Keratinocyte (primary cell): ENCODE measurements at regions not wholly inside any gene's neighbourhood (a gene's known extent, or its start where the extent isn't known, plus 50 kb on each side); places are given as distances from the start of the nearest gene placed in this dataset.

ENCODE experiments used
- DNase-seq: peaks from one replicate; pipeline ENCODE4 v3.0.0-alpha.2; 2011; ENCODE audit warnings: low read depth, missing footprints, low spot score
- FAIRE-seq: peaks from 2 replicates; lab custom pipeline; 2011; peaks lifted over from hg19 to GRCh38; lab: Jason Lieb, UNC
- H2AFZ ChIP-seq: 2 replicates; pipeline ENCODE4 v1.6.0; 2012; ENCODE audit warnings: low read length, control low read depth, inconsistent platforms; ENCODE audit not compliant: control insufficient read depth
- H3K27ac ChIP-seq: 2 replicates; pipeline ENCODE4 v1.5.1; 2011; ENCODE audit warnings: low read length; ENCODE audit not compliant: control insufficient read depth, insufficient read depth
- H3K27me3 ChIP-seq: 3 replicates; pipeline ENCODE4 v1.6.0; 2011; ENCODE audit warnings: low read length; ENCODE audit not compliant: control insufficient read depth, insufficient read depth; ENCODE audit errors: extremely low read depth
- H3K36me3 ChIP-seq, 2 experiments: 2 replicates in 1 of 2; 3 replicates in 1 of 2; pipeline ENCODE4 v1.5.1; 2011; ENCODE audit warnings: low read length in 2 of 2, mild to moderate bottlenecking in 1 of 2; ENCODE audit not compliant: control insufficient read depth in 2 of 2, insufficient read depth in 2 of 2; ENCODE audit errors: extremely low read depth in 1 of 2
- H3K4me1 ChIP-seq: 3 replicates; pipeline ENCODE4 v1.5.1; 2011; ENCODE audit warnings: low read length; ENCODE audit not compliant: control insufficient read depth, insufficient read depth; ENCODE audit errors: extremely low read depth
- H3K4me2 ChIP-seq: 3 replicates; pipeline ENCODE4 v1.6.0; 2011; ENCODE audit warnings: low read depth, low read length; ENCODE audit not compliant: control insufficient read depth, insufficient read depth; ENCODE audit errors: extremely low read depth
- H3K4me3 ChIP-seq, 3 experiments: fragments of 200-600 bp in 1 of 3; sonication (generic) in 1 of 3; 2 replicates in 2 of 3; 3 replicates in 1 of 3; pipeline ENCODE4 v1.5.1; 2011 to 2016; ENCODE audit warnings: low read length in 3 of 3, mild to moderate bottlenecking in 3 of 3, control low read depth in 2 of 3, inconsistent platforms in 1 of 3, low read depth in 1 of 3, mixed read lengths in 1 of 3, mixed run types in 1 of 3, moderate library complexity in 1 of 3; ENCODE audit not compliant: control insufficient read depth in 2 of 3, insufficient read depth in 2 of 3; ENCODE audit errors: extremely low read depth in 1 of 3
- H3K79me2 ChIP-seq: 2 replicates; pipeline ENCODE4 v1.6.0; 2012; ENCODE audit warnings: low read length; ENCODE audit not compliant: control insufficient read depth, insufficient read depth
- H3K9ac ChIP-seq: 3 replicates; pipeline ENCODE4 v1.6.0; 2011; ENCODE audit warnings: low read length; ENCODE audit not compliant: control insufficient read depth, insufficient read depth; ENCODE audit errors: extremely low read depth
- H3K9me1 ChIP-seq: 3 replicates; pipeline ENCODE4 v1.6.0; 2011; ENCODE audit warnings: low read length; ENCODE audit not compliant: control insufficient read depth, insufficient read depth; ENCODE audit errors: extremely low read depth
- H3K9me3 ChIP-seq: 2 replicates; pipeline ENCODE4 v1.5.1; 2012; ENCODE audit warnings: low read depth, low read length; ENCODE audit not compliant: control insufficient read depth
- H4K20me1 ChIP-seq: 3 replicates; pipeline ENCODE4 v1.6.0; 2011; ENCODE audit warnings: low read length; ENCODE audit not compliant: control insufficient read depth, insufficient read depth; ENCODE audit errors: extremely low read depth
- EZH2 ChIP-seq: IDR thresholded peaks from one replicate; pipeline ENCODE4 v1.6.1; 2012; ENCODE audit warnings: inconsistent platforms, mild to moderate bottlenecking, low read length, moderate library complexity
- dilution Hi-C: fragments of 300-500 bp; cut with MboI; formaldehyde crosslinking; loops from one replicate; pipeline ENCODE4 v1.7.0; 2020; ENCODE audit warnings: low sequenced_read_pairs; ENCODE audit not compliant: extremely low pct_ligation_motif_present
- TF ChIP-seq, protein P1 (sequence below), 3 experiments: IDR thresholded peaks in 1 of 3; conservative IDR thresholded peaks in 1 of 3; optimal IDR thresholded peaks in 1 of 3; 2 replicates in 2 of 3; 3 replicates in 1 of 3; pipeline versions ENCODE3 to v1.5.1; 2011; ENCODE audit warnings: low read length in 3 of 3, mild to moderate bottlenecking in 3 of 3, moderate library complexity in 2 of 3, control low read depth in 1 of 3, inconsistent platforms in 1 of 3; ENCODE audit not compliant: insufficient read depth in 2 of 3; ENCODE audit errors: extremely low read depth in 1 of 3

DNA sequence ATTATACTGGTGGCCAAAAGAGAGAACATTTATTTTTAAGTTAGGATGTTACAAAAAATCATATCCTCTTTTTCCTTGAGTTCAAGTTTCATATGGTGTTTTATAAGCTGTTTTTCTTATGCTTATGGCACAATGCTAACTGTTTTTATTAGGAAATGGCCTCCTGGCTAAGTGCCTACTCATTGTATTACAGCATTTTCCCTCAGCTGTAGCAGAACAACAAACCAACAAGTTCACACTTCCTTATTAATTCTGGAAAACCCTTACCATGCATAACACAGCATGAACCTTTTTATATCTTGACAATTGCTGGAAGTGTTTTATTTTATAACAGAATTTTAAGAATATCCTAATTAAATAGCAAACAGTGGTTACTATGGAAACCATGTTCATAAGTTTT lies 165.8 kb downstream of the GASK1B start:
- H3K27ac ChIP-seq: no peak overlapping the region
- dilution Hi-C loops: loop anchor here (25.0 kb wide), 1 partner anchor 180 kb away; no protein-coding TSS in a partner anchor
- no peak overlapping the region for H3K4me2 ChIP-seq
- H3K9ac ChIP-seq: no peak overlapping the region
- TF ChIP-seq, protein P1, sequence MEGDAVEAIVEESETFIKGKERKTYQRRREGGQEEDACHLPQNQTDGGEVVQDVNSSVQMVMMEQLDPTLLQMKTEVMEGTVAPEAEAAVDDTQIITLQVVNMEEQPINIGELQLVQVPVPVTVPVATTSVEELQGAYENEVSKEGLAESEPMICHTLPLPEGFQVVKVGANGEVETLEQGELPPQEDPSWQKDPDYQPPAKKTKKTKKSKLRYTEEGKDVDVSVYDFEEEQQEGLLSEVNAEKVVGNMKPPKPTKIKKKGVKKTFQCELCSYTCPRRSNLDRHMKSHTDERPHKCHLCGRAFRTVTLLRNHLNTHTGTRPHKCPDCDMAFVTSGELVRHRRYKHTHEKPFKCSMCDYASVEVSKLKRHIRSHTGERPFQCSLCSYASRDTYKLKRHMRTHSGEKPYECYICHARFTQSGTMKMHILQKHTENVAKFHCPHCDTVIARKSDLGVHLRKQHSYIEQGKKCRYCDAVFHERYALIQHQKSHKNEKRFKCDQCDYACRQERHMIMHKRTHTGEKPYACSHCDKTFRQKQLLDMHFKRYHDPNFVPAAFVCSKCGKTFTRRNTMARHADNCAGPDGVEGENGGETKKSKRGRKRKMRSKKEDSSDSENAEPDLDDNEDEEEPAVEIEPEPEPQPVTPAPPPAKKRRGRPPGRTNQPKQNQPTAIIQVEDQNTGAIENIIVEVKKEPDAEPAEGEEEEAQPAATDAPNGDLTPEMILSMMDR (optimal IDR thresholded peaks at IDR 0.05 in 1 of 3, IDR thresholded peaks at IDR 0.05 in 1 of 3, conservative IDR thresholded peaks at IDR 0.05 in 1 of 3; ENCODE audit: extremely low read depth in 1 of 3, insufficient read depth in 2 of 3, low read length in 3 of 3): no peak
- no peak for TF ChIP-seq EZH2
- no peak for DNase-seq
- H3K9me1 ChIP-seq: no peaks in the 10 kb centered on the region
- no peaks in the 10 kb centered on the region for H3K36me3 ChIP-seq
- FAIRE-seq: no peak
- no peaks in the 10 kb centered on the region for H3K79me2 ChIP-seq
- H2AFZ ChIP-seq: no peak overlapping the region
- no peaks in the 10 kb centered on the region for H3K27me3 ChIP-seq
- H3K9me3 ChIP-seq: no peaks in the 10 kb centered on the region
- peaks cover 4% of the 10 kb centered on the region for H3K4me1 ChIP-seq
- H3K4me3 ChIP-seq: no peak overlapping the region
- no peaks in the 10 kb centered on the region for H4K20me1 ChIP-seq

DNA sequence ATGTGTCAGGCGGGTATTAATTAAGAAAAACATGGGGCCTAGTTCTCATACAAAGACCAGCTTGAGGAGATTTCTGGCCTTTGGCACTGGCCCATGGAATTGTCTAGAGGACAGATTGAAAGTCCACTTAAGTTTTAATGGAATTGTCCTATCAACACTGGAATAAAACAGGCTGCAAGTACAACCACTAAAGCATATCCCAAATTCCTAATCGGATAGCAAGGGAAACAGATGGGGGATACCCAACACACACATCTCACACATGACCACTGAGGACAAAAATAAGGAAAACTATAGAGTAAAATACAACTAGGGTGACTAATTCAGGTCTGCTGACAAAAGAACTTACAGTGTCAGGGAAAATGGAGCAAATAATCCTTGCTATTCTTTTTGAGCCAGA lies 167.8 kb downstream of the GASK1B start:
- Histone ChIP-seq H2AFZ (no peak overlapping the region), H3K4me2 (no peak overlapping the region), H3K9me1 (no peaks in the 10 kb centered on the region), H3K9ac (no peak overlapping the region), H3K9me3 (no peaks in the 10 kb centered on the region), H3K36me3 (no peaks in the 10 kb centered on the region), H3K79me2 (no peaks in the 10 kb centered on the region), H3K4me1 (peaks cover 4% of the 10 kb centered on the region), H3K27me3 (no peaks in the 10 kb centered on the region), H4K20me1 (no peaks in the 10 kb centered on the region), H3K4me3 (no peak overlapping the region), H3K27ac (no peak overlapping the region)
- TF ChIP-seq, protein P1 (optimal IDR thresholded peaks at IDR 0.05 in 1 of 3, IDR thresholded peaks at IDR 0.05 in 1 of 3, conservative IDR thresholded peaks at IDR 0.05 in 1 of 3; ENCODE audit: extremely low read depth in 1 of 3, insufficient read depth in 2 of 3, low read length in 3 of 3): no peak
- TF ChIP-seq EZH2: no peak
- FAIRE-seq: no peak
- no peak for DNase-seq
- dilution Hi-C loops: loop anchor here (25.0 kb wide), 1 partner anchor 182 kb away; no protein-coding TSS in a partner anchor
